H9 (cell line): ENCODE measurements at regions not wholly inside any gene's neighbourhood (a gene's known extent, or its start where the extent isn't known, plus 50 kb on each side); places are given as distances from the start of the nearest gene placed in this dataset.

Experiments
- DNase-seq: peaks from one replicate; pipeline ENCODE4 v3.0.0-alpha.2; 2017
- H2AFZ ChIP-seq: one replicate; pipeline ENCODE4 v1.6.1; 2013; ENCODE audit warnings: mild to moderate bottlenecking, low read length, control low read depth, moderate library complexity
- H2AK5ac ChIP-seq: 2 replicates; pipeline ENCODE4 v1.6.1; 2013; ENCODE audit warnings: low read length, control low read depth, mixed read lengths; ENCODE audit not compliant: insufficient read length
- H2BK120ac ChIP-seq: one replicate; pipeline ENCODE4 v1.6.1; 2013; ENCODE audit warnings: low read depth, mild to moderate bottlenecking, low read length, control low read depth, inconsistent platforms; ENCODE audit not compliant: poor library complexity, severe bottlenecking
- H2BK12ac ChIP-seq: 2 replicates; pipeline ENCODE4 v1.6.1; 2013; ENCODE audit warnings: low read length, control low read depth, mixed read lengths, low read depth; ENCODE audit not compliant: insufficient read length
- H2BK15ac ChIP-seq: 2 replicates; pipeline ENCODE4 v1.6.1; 2013; ENCODE audit warnings: low read depth, low read length, control low read depth
- H2BK20ac ChIP-seq: one replicate; pipeline ENCODE4 v1.6.1; 2013; ENCODE audit warnings: low read depth, mild to moderate bottlenecking, low read length, control low read depth, inconsistent platforms; ENCODE audit not compliant: poor library complexity, severe bottlenecking
- H2BK5ac ChIP-seq: 2 replicates; pipeline ENCODE4 v1.6.1; 2013; ENCODE audit warnings: low read length, control low read depth, mixed read lengths; ENCODE audit not compliant: insufficient read length
- H3K14ac ChIP-seq: 2 replicates; pipeline ENCODE4 v1.6.1; 2013; ENCODE audit warnings: low read length, control low read depth; ENCODE audit not compliant: insufficient read depth
- H3K18ac ChIP-seq: 2 replicates; pipeline ENCODE4 v1.6.1; 2013; ENCODE audit warnings: low read depth, mild to moderate bottlenecking, mixed read lengths, low read length, control low read depth; ENCODE audit not compliant: insufficient read length
- H3K23ac ChIP-seq: 2 replicates; pipeline ENCODE4 v1.6.1; 2013; ENCODE audit warnings: low read length, control low read depth, mixed read lengths, low read depth; ENCODE audit not compliant: insufficient read length
- H3K23me2 ChIP-seq: 2 replicates; pipeline ENCODE4 v1.6.1; 2013; ENCODE audit warnings: low read depth, mild to moderate bottlenecking, mixed read lengths, low read length, control low read depth; ENCODE audit not compliant: insufficient read length, poor library complexity, severe bottlenecking
- H3K27ac ChIP-seq: 2 replicates; pipeline ENCODE4 v1.5.1; 2013; ENCODE audit warnings: low read length, control low read depth, mixed read lengths, low read depth; ENCODE audit not compliant: insufficient read length
- H3K27me3 ChIP-seq: 2 replicates; pipeline ENCODE4 v1.6.1; 2013; ENCODE audit warnings: low read length, control low read depth, inconsistent platforms; ENCODE audit not compliant: insufficient read depth
- H3K4ac ChIP-seq: 2 replicates; pipeline ENCODE4 v1.6.1; 2013; ENCODE audit warnings: low read depth, mild to moderate bottlenecking, control low read depth, inconsistent platforms, low read length, moderate library complexity
- H3K4me1 ChIP-seq: 2 replicates; pipeline ENCODE4 v1.6.1; 2013; ENCODE audit warnings: low read length, control low read depth, inconsistent platforms; ENCODE audit not compliant: insufficient read depth
- H3K4me2 ChIP-seq: 2 replicates; pipeline ENCODE4 v1.6.1; 2013; ENCODE audit warnings: low read length, control low read depth, mixed read lengths; ENCODE audit not compliant: insufficient read length, insufficient read depth
- H3K56ac ChIP-seq: 2 replicates; pipeline ENCODE4 v1.6.1; 2013; ENCODE audit warnings: low read depth, mild to moderate bottlenecking, mixed read lengths, low read length, control low read depth; ENCODE audit not compliant: insufficient read length
- H3K79me1 ChIP-seq: 2 replicates; pipeline ENCODE4 v1.6.1; 2013; ENCODE audit warnings: low read depth, mild to moderate bottlenecking, moderate library complexity, low read length, control low read depth, inconsistent platforms; ENCODE audit not compliant: insufficient read depth, poor library complexity, severe bottlenecking
- H3K79me2 ChIP-seq: 2 replicates; pipeline ENCODE4 v1.6.1; 2013; ENCODE audit warnings: low read length, control low read depth, inconsistent platforms; ENCODE audit not compliant: insufficient read depth
- H3K9ac ChIP-seq: 2 replicates; pipeline ENCODE4 v1.6.1; 2013; ENCODE audit warnings: low read length, control low read depth, mixed read lengths; ENCODE audit not compliant: insufficient read length; ENCODE audit errors: extremely low read depth
- H3K9me3 ChIP-seq: one replicate; pipeline ENCODE4 v1.6.1; 2013; ENCODE audit warnings: low read depth, low read length, inconsistent platforms; ENCODE audit not compliant: control insufficient read depth
- H3T11ph ChIP-seq: one replicate; pipeline ENCODE4 v1.6.1; 2013; ENCODE audit warnings: mild to moderate bottlenecking, low read length, control low read depth, inconsistent platforms
- H4K20me1 ChIP-seq: one replicate; pipeline ENCODE4 v1.6.1; 2013; ENCODE audit not compliant: control insufficient read depth, insufficient read length, insufficient read depth
- H4K5ac ChIP-seq: 2 replicates; pipeline ENCODE4 v1.6.1; 2013; ENCODE audit warnings: low read depth, mild to moderate bottlenecking, mixed read lengths, low read length, control low read depth; ENCODE audit not compliant: insufficient read length
- H4K8ac ChIP-seq: replicated peaks from 2 replicates; pipeline ENCODE4 v1.6.1; 2013; ENCODE audit warnings: low read length, control low read depth, mixed read lengths, low read depth; ENCODE audit not compliant: insufficient read length
- H4K91ac ChIP-seq: 2 replicates; pipeline ENCODE4 v1.6.1; 2013; ENCODE audit warnings: low read depth, mild to moderate bottlenecking, moderate library complexity, mixed read lengths, low read length, control low read depth; ENCODE audit not compliant: insufficient read length
- H3K27ac Mint-ChIP-seq, 3 experiments: 2 replicates in 2 of 3; 3 replicates in 1 of 3; pipeline ENCODE4 v1.8.0; 2020 to 2021; ENCODE audit warnings: mixed read lengths in 3 of 3, mild to moderate bottlenecking in 1 of 3, moderate library complexity in 1 of 3
- H3K27me3 Mint-ChIP-seq: 2 replicates; pipeline ENCODE4 v1.8.0; 2021; ENCODE audit warnings: low read depth, mild to moderate bottlenecking, moderate library complexity, mixed read lengths
- H3K36me3 Mint-ChIP-seq, 3 experiments: 2 replicates in 2 of 3; 3 replicates in 1 of 3; pipeline ENCODE4 v1.8.0; 2020 to 2021; ENCODE audit warnings: low read depth in 3 of 3, mixed read lengths in 3 of 3; ENCODE audit not compliant: insufficient read depth in 1 of 3
- H3K4me1 Mint-ChIP-seq, 2 experiments: 2 replicates each; pipeline ENCODE4 v1.8.0; 2020; ENCODE audit warnings: mixed read lengths in 2 of 2
- H3K4me3 Mint-ChIP-seq, 2 experiments: 2 replicates in 1 of 2; 3 replicates in 1 of 2; pipeline ENCODE4 v1.8.0; 2020 to 2021; ENCODE audit warnings: mild to moderate bottlenecking in 2 of 2, mixed read lengths in 2 of 2, moderate library complexity in 1 of 2
- H3K9me3 Mint-ChIP-seq, 2 experiments: 2 replicates in 1 of 2; 3 replicates in 1 of 2; pipeline ENCODE4 v1.8.0; 2020; ENCODE audit warnings: mild to moderate bottlenecking in 2 of 2, mixed read lengths in 2 of 2, moderate library complexity in 1 of 2
- CTCF ChIP-seq: fragments of 200-600 bp; sonication (generic); conservative IDR thresholded peaks from 3 replicates; pipeline ENCODE4 v1.8.0; 2021; ENCODE audit warnings: antibody characterized with exemption, mild to moderate bottlenecking
- WGBS: extraction: QIAGEN DNeasy Blood & Tissue Kit; methylation state at CpG from one replicate; pipeline ENCODE4 v1.1.7; 2013; ENCODE audit warnings: missing lambda C conversion rate, low lambda C conversion rate, mixed read lengths; ENCODE audit not compliant: insufficient read length; ENCODE audit errors: extremely low coverage; 5-methylcytosine and 5-hydroxymethylcytosine counted together

DNA sequence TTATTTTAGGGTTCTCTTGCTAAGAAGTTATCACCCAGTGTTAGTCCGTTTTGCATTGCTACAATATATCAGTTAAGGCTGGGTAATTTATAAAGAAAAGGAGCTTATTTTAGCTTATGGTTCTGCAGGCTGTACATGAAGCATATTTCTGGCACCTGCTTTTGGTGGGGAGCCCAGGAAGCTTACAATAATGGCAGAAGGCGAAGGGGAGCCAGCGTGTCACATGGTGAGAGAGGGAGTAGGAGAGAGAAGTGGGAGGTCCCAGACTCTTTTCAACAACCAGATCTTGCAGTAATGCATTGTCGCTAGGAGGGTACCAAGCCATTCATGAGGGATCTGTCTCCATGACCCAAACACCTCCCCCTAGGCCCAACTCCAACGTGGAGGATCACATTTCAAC is 688.8 kb upstream of the PIK3C3 start:
- H3K9me3 Mint-ChIP-seq, result no peaks in the 10 kb centered on the region
- WGBS, result no CpG with 5 or more reads among the region's 5 CpGs

More for the DNA sequence above, 688.8 kb upstream of the PIK3C3 start:
- H4K91ac ChIP-seq, result no peak overlapping the region
- no peak overlapping the region for H3K14ac ChIP-seq
- no peak overlapping the region for H2AK5ac ChIP-seq
- H2BK15ac ChIP-seq, result no peak overlapping the region
- Mint-ChIP-seq H3K27ac (no peak overlapping the region; a peak in 1 of 7 replicates), H3K4me1 (peaks cover 0 to 9% of the 10 kb centered on the region in 2 experiments; a peak in 2 of 4 replicates), H3K27me3 (no peaks in the 10 kb centered on the region), H3K4me3 (no peak overlapping the region), H3K36me3 (no peaks in the 10 kb centered on the region)
- no peak overlapping the region for H4K5ac ChIP-seq
- H3K23ac ChIP-seq, result no peak overlapping the region
- no peak overlapping the region for H2BK5ac ChIP-seq
- H2BK20ac ChIP-seq, result no peak overlapping the region
- H3K4me2 ChIP-seq, result no peak overlapping the region
- H3K4ac ChIP-seq, result no peak overlapping the region
- no peak overlapping the region for H2AFZ ChIP-seq
- H3K9ac ChIP-seq, result no peak overlapping the region
- H3K27me3 ChIP-seq, result no peaks in the 10 kb centered on the region
- H2BK120ac ChIP-seq, result no peak overlapping the region
- no peak for DNase-seq
- H3K23me2 ChIP-seq, result no peaks in the 10 kb centered on the region
- no peaks in the 10 kb centered on the region for H3K4me1 ChIP-seq
- H3K18ac ChIP-seq, result no peak overlapping the region
- no peak for TF ChIP-seq CTCF
- H3K27ac ChIP-seq, result no peak overlapping the region
- no peak overlapping the region for H4K8ac ChIP-seq
- no peaks in the 10 kb centered on the region for H3K9me3 ChIP-seq
- no peaks in the 10 kb centered on the region for H4K20me1 ChIP-seq
- no peak overlapping the region for H3K56ac ChIP-seq
- H3K79me2 ChIP-seq, result no peaks in the 10 kb centered on the region
- no peak overlapping the region for H2BK12ac ChIP-seq
- H3T11ph ChIP-seq, result no peak overlapping the region
- no peaks in the 10 kb centered on the region for H3K79me1 ChIP-seq
